ENCODE measurements at regions not wholly inside any gene's neighbourhood (a gene's known extent, or its start where the extent isn't known, plus 50 kb on each side); places are given as distances from the start of the nearest gene placed in this dataset.

GRCh38 chr12:92384571-92384970 is 238.9 kb upstream of the BTG1 start:
- no peaks in the 10 kb centered on the region for H3K36me3 ChIP-seq (ENCODE audit: low read depth)
- no peak overlapping the region for H3K4me3 ChIP-seq
- no TSS peak for BruUV-seq (replicated peaks)
- ChIA-PET POLR2A (ENCODE audit: unreplicated experiment) (no interaction called here), CTCF (no interaction called here)
- no peak overlapping the region for H3K27ac ChIP-seq
- no peaks in the 10 kb centered on the region for H3F3A ChIP-seq (ENCODE audit: insufficient read depth, low read depth)
- no peaks in the 10 kb centered on the region for H4K20me1 ChIP-seq (ENCODE audit: insufficient read depth)
- no peaks in the 10 kb centered on the region for H3K27me3 ChIP-seq (ENCODE audit: insufficient read depth, low read depth)
- no peak overlapping the region for H3K4me2 ChIP-seq
- intact Hi-C loops (cut with micrococcal nuclease; ENCODE audit: unreplicated experiment): no loop called here
- no peak overlapping the region for H2AFZ ChIP-seq
- no peaks in the 10 kb centered on the region for H3K9me2 ChIP-seq (ENCODE audit: insufficient read depth)
- TF ChIP-seq EZH2 (IDR thresholded peaks at IDR 0.05; ENCODE audit: low read depth): no peak
- TF ChIP-seq, protein P1, sequence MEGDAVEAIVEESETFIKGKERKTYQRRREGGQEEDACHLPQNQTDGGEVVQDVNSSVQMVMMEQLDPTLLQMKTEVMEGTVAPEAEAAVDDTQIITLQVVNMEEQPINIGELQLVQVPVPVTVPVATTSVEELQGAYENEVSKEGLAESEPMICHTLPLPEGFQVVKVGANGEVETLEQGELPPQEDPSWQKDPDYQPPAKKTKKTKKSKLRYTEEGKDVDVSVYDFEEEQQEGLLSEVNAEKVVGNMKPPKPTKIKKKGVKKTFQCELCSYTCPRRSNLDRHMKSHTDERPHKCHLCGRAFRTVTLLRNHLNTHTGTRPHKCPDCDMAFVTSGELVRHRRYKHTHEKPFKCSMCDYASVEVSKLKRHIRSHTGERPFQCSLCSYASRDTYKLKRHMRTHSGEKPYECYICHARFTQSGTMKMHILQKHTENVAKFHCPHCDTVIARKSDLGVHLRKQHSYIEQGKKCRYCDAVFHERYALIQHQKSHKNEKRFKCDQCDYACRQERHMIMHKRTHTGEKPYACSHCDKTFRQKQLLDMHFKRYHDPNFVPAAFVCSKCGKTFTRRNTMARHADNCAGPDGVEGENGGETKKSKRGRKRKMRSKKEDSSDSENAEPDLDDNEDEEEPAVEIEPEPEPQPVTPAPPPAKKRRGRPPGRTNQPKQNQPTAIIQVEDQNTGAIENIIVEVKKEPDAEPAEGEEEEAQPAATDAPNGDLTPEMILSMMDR (conservative IDR thresholded peaks at IDR 0.05): no peak
- no peaks in the 10 kb centered on the region for H3K4me1 ChIP-seq (replicated peaks; ENCODE audit: insufficient read depth)
- H3K9me3 ChIP-seq (ENCODE audit: insufficient read depth, low read depth): no peaks in the 10 kb centered on the region; the same call in 1 of the 2 replicates
- no peaks in the 10 kb centered on the region for H3K79me2 ChIP-seq (ENCODE audit: low read depth)
- DNase-seq: no peak

DNA sequence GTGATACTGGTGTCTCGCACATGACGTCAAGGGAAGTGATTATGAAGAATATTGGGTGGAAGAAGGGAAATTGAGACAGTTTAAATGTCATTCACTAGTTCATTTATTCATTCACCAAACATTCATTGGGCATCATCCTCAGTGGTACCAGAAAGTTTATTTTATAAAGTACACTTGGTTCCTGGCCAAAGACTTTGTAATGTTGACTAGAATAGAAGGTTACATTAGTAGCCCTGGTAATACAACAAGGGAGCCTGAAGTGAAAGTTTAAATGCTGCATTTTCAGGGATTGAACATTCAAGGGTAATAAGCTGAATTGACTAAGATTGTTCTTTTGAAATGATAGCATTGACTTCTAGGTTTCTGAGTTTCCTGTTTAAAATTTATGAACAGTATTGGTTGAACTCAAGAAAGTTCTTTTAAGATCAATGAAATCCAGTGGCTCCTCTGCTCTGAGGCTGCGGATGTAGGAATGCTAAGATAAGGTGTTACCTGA is 236.8 kb upstream of the BTG1 start:
- POLR2A ChIA-PET (ENCODE audit: unreplicated experiment): no interaction called here
- TF ChIP-seq, protein P1 (conservative IDR thresholded peaks at IDR 0.05): no peak
- TF ChIP-seq EZH2 (IDR thresholded peaks at IDR 0.05; ENCODE audit: low read depth): no peak

DNA sequence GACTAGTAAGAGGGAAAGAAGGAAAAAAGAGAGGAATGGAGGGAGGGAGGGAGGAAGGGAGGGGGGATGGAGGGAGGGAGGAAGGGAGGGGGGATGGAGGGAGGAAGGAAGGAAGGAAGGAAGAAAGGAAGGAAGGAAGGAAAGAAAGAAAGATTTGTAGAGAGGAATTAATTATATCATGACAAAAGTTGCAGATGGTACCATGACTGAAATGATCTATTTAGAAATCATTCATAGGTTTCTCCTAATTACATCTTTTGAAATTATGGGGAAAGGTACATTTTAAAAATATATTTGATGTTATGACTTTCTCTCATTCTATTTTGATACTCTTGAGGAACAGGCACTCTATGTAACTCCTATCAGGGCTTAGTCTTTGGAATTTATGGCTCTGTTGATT is 236.2 kb upstream of the BTG1 start:
- ChIA-PET CTCF (no interaction called here), POLR2A (ENCODE audit: unreplicated experiment) (no interaction called here)
- Histone ChIP-seq H3K36me3 (ENCODE audit: low read depth) (no peaks in the 10 kb centered on the region), H3K4me3 (no peak overlapping the region), H3K79me2 (ENCODE audit: low read depth) (no peaks in the 10 kb centered on the region), H3K4me2 (no peak overlapping the region), H3K27me3 (ENCODE audit: insufficient read depth, low read depth) (no peaks in the 10 kb centered on the region), H3K27ac (no peak overlapping the region), H4K20me1 (ENCODE audit: insufficient read depth) (no peaks in the 10 kb centered on the region), H3F3A (ENCODE audit: insufficient read depth, low read depth) (no peaks in the 10 kb centered on the region), H2AFZ (no peak overlapping the region), H3K9me2 (ENCODE audit: insufficient read depth) (no peaks in the 10 kb centered on the region), H3K4me1 (replicated peaks; ENCODE audit: insufficient read depth) (no peaks in the 10 kb centered on the region), H3K9me3 (ENCODE audit: insufficient read depth, low read depth) (no peaks in the 10 kb centered on the region; the same call in 1 of the 2 replicates)
- no peak for TF ChIP-seq EZH2 (IDR thresholded peaks at IDR 0.05; ENCODE audit: low read depth)
- TF ChIP-seq, protein P1 (conservative IDR thresholded peaks at IDR 0.05): no peak
- DNase-seq: no peak
- no TSS peak for BruUV-seq (replicated peaks)
- intact Hi-C loops (cut with micrococcal nuclease; ENCODE audit: unreplicated experiment): no loop called here

More for the DNA sequence above, 236.8 kb upstream of the BTG1 start:
- no peaks in the 10 kb centered on the region for H4K20me1 ChIP-seq (ENCODE audit: insufficient read depth)
- H3K4me2 ChIP-seq: no peak overlapping the region
- no peaks in the 10 kb centered on the region for H3F3A ChIP-seq (ENCODE audit: insufficient read depth, low read depth)
- CTCF ChIA-PET: no interaction called here
- no peak overlapping the region for H3K27ac ChIP-seq
- H3K9me3 ChIP-seq (ENCODE audit: insufficient read depth, low read depth): no peaks in the 10 kb centered on the region; the same call in 1 of the 2 replicates
- no peaks in the 10 kb centered on the region for H3K36me3 ChIP-seq (ENCODE audit: low read depth)
- intact Hi-C loops (cut with micrococcal nuclease; ENCODE audit: unreplicated experiment): no loop called here
- no peaks in the 10 kb centered on the region for H3K9me2 ChIP-seq (ENCODE audit: insufficient read depth)
- no peak overlapping the region for H3K4me3 ChIP-seq
- no peaks in the 10 kb centered on the region for H3K27me3 ChIP-seq (ENCODE audit: insufficient read depth, low read depth)
- H2AFZ ChIP-seq: no peak overlapping the region
- no peaks in the 10 kb centered on the region for H3K4me1 ChIP-seq (replicated peaks; ENCODE audit: insufficient read depth)
- no peaks in the 10 kb centered on the region for H3K79me2 ChIP-seq (ENCODE audit: low read depth)
- DNase-seq: no peak
- no TSS peak for BruUV-seq (replicated peaks)
